ENCODE measurements at regions not wholly inside any gene's neighbourhood (a gene's known extent, or its start where the extent isn't known, plus 50 kb on each side); places are given as distances from the start of the nearest gene placed in this dataset.

DNA sequence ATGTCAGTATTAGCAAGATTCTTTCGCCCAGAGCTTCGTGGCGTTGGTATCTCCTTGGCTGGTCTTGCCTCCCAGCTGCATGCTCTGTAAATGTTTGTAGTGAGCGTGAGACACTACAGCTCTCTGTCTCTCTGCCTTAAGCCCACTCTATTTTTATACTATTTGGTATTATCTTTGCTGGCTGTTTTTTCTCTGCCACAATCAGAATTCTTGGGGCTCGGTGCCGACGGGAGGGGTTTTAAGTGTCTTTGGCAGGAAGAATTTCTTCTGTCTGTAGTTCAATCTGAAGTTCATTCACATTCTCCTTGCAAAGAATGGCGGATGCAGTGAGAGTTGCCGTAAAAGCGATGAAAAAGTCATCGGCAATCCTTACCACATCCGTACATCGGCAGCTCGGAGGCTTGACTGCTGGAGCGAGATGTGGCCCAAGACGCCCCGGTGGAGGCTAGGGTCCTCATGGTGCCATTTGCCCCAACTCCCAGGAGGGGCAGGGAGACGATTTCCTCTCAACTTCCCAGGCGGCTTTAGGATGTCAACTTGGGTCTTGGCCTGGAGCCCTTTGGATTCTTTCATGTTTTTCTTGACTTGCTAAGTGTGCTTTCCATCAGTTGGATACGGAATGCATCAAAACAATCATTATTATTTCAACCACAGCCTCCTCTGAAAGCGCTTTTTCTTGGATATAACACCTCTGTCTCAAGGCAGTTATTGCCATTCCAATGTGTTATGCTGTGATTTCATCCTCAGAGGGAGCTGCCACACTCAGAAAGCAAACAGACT, 132.3 kb upstream of the SDK2 start:
- Histone ChIP-seq H3K4me3 (no peak overlapping the region), H3K4me1 (peaks cover 0 to 5% (median 0%) of the 10 kb centered on the region in 3 donors), H3K9me3 (no peaks in the 10 kb centered on the region), H3K27ac (no peak overlapping the region), H3K36me3 (no peaks in the 10 kb centered on the region), H3K27me3 (peaks cover 0 to 82% (median 0%) of the 10 kb centered on the region in 4 donors)
- intact Hi-C loops (cut with DNase I): no loop called here
- TF ChIP-seq, protein P1, sequence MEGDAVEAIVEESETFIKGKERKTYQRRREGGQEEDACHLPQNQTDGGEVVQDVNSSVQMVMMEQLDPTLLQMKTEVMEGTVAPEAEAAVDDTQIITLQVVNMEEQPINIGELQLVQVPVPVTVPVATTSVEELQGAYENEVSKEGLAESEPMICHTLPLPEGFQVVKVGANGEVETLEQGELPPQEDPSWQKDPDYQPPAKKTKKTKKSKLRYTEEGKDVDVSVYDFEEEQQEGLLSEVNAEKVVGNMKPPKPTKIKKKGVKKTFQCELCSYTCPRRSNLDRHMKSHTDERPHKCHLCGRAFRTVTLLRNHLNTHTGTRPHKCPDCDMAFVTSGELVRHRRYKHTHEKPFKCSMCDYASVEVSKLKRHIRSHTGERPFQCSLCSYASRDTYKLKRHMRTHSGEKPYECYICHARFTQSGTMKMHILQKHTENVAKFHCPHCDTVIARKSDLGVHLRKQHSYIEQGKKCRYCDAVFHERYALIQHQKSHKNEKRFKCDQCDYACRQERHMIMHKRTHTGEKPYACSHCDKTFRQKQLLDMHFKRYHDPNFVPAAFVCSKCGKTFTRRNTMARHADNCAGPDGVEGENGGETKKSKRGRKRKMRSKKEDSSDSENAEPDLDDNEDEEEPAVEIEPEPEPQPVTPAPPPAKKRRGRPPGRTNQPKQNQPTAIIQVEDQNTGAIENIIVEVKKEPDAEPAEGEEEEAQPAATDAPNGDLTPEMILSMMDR (IDR thresholded peaks at IDR 0.05): no peak
- no peak for TF ChIP-seq POLR2A (IDR thresholded peaks at IDR 0.05)
- WGBS, 2 donors: 65 to 76% methylated on average over 15 to 21 of the region's 21 CpGs
- no peak for DNase-seq

DNA sequence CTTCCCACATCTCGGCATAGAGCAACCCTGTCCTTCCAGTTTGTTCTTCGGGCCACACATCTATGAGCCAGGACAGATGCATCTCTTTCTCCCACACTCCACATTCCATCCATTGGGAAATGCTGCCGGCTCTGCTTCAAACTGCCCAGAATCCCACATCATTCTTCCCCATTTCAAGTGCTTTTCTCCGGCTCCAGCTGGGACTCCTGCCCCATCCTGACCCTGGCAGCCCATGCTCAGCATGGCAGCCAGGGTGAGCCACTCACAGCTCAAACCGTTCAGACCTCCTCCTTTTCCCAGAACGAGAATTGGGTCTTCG, 132.8 kb upstream of the SDK2 start:
- H3K9me3 ChIP-seq: no peaks in the 10 kb centered on the region
- H3K36me3 ChIP-seq: no peaks in the 10 kb centered on the region
- no peak for DNase-seq
- no peak overlapping the region for H3K27ac ChIP-seq
- peaks cover 0 to 4% (median 0%) of the 10 kb centered on the region in 3 donors for H3K4me1 ChIP-seq
- 46 to 55% methylated on average over 5 to 7 of the region's 7 CpGs for WGBS, 2 donors
- H3K27me3 ChIP-seq: peaks cover 0 to 81% (median 0%) of the 10 kb centered on the region in 4 donors
- TF ChIP-seq POLR2A (IDR thresholded peaks at IDR 0.05): no peak
- TF ChIP-seq, protein P1 (IDR thresholded peaks at IDR 0.05): no peak
- intact Hi-C loops (cut with DNase I): no loop called here
- H3K4me3 ChIP-seq: no peak overlapping the region

DNA sequence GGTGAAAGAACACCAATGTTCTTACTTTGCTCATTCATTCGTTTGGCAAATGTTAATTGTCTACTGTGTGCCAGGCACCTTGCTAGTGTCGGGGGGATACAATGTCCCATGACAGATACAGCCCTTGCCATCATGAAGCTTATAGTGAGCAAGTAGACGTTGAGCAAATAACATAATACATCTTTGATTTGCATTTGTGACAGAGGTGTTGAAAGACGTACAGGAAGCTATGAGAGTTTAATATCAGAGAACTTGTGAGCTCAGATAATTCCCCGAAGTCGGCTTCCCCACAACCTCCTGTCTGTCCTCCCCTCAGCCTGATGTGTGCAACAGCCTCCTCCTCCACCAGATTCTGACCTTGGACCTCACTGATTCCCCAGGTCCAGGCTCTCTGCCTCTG, 138.0 kb upstream of the SDK2 start:
- intact Hi-C loops (cut with DNase I): no loop called here
- TF ChIP-seq POLR2A (IDR thresholded peaks at IDR 0.05): no peak
- TF ChIP-seq, protein P1 (IDR thresholded peaks at IDR 0.05): no peak
- Histone ChIP-seq H3K27me3 (peaks cover 0 to 88% (median 2%) of the 10 kb centered on the region in 4 donors), H3K4me3 (no peak overlapping the region), H3K27ac (no peak overlapping the region), H3K9me3 (no peaks in the 10 kb centered on the region), H3K4me1 (peaks cover 0 to 6% (median 0%) of the 10 kb centered on the region in 3 donors), H3K36me3 (no peaks in the 10 kb centered on the region)
- no peak for DNase-seq
- WGBS, 2 donors: 23 to 34% methylated on average over 6 of the region's 6 CpGs

DNA sequence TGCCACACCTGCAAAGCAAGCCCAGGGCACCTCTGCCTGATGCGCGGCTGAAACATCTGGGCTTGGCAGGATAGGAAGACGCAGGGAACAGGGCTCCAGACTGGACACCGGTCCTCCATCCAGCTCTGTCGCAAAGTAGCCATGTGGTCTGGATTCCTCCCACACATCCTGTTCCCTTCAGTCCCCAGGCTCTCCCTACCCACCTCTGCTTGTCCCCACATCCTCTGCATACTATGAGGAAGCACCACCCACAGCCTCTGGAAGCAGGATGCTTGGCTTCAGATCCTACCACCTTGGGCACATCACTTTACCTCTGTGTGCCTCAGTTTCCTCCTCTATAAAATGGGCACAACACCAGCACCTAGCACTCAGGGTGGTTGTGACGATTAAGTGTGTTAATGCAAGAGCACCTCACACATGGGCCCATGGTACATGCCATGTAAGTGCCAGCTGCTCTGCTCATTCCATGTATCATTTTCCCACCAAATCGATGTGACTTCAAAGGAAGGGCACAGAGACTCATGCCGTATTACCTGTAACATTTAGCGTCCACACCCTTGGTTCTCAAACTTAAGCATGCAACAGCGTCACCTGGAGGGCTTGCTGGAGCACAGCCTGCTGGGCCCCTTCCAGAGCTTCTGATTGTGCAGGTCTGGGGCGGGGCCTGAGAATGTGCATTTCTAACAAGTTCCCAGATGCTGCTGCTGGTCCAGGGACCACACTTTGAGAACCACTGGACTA, 138.6 kb upstream of the SDK2 start:
- H3K4me1 ChIP-seq: peaks cover 0 to 6% (median 0%) of the 10 kb centered on the region in 3 donors
- 58 to 63% methylated on average over 7 to 10 of the region's 11 CpGs for WGBS, 2 donors
- H3K27me3 ChIP-seq: peaks cover 0 to 89% (median 2%) of the 10 kb centered on the region in 4 donors
- no peaks in the 10 kb centered on the region for H3K9me3 ChIP-seq
- no peak for TF ChIP-seq POLR2A (IDR thresholded peaks at IDR 0.05)
- TF ChIP-seq, protein P1 (IDR thresholded peaks at IDR 0.05): peak in 2 of 6 experiments; percentile 12 to 38
- no peak overlapping the region for H3K4me3 ChIP-seq
- H3K36me3 ChIP-seq: no peaks in the 10 kb centered on the region
- DNase-seq: no peak
- intact Hi-C loops (cut with DNase I): no loop called here
- no peak overlapping the region for H3K27ac ChIP-seq

DNA sequence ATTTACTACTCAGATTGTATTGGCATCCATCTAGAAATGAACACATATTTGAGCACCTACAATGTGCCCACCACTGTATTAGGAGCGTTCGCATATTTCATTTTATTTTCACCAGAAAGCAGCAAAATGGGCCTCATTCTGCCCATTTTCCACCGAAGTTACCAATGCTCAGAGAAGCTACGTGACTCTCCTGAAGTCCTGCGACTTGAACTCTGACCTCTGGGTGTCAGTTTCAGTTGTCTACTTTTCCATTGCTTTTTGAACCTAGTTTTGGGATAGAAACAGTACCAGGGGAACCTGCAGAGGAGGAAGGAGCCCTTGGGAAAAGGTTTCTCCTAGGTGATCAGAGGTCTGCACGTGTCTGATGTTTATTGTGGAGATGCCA, 139.1 kb upstream of the SDK2 start:
- WGBS, 2 donors: 52 to 69% methylated on average over 6 of the region's 6 CpGs
- no peak overlapping the region for H3K27ac ChIP-seq
- H3K4me1 ChIP-seq: peaks cover 0 to 6% (median 0%) of the 10 kb centered on the region in 3 donors
- no peaks in the 10 kb centered on the region for H3K36me3 ChIP-seq
- DNase-seq: no peak
- peaks cover 0 to 87% (median 2%) of the 10 kb centered on the region in 4 donors for H3K27me3 ChIP-seq
- H3K4me3 ChIP-seq: no peak overlapping the region
- intact Hi-C loops (cut with DNase I): no loop called here
- H3K9me3 ChIP-seq: no peaks in the 10 kb centered on the region
- no peak for TF ChIP-seq POLR2A (IDR thresholded peaks at IDR 0.05)
- TF ChIP-seq, protein P1 (IDR thresholded peaks at IDR 0.05): no peak

Measured in esophagus squamous epithelium (tissue), 5 donors.